Fibroblast of peridontal ligament (primary cell): ENCODE measurements at regions not wholly inside any gene's neighbourhood (a gene's known extent, or its start where the extent isn't known, plus 50 kb on each side); places are given as distances from the start of the nearest gene placed in this dataset.
A peak's percentile ranks its signal among the peaks of the same experiment; 100 is the strongest.
"Not testable (repeated sequence)": the region's sequence is repeated elsewhere in the genome, so short reads cannot be mapped to it uniquely, and the experiment has no call there.

Source experiments
- DNase-seq: peaks from one replicate; pipeline ENCODE4 v3.0.0-alpha.2; 2010; ENCODE audit errors: extremely low read depth

DNA sequence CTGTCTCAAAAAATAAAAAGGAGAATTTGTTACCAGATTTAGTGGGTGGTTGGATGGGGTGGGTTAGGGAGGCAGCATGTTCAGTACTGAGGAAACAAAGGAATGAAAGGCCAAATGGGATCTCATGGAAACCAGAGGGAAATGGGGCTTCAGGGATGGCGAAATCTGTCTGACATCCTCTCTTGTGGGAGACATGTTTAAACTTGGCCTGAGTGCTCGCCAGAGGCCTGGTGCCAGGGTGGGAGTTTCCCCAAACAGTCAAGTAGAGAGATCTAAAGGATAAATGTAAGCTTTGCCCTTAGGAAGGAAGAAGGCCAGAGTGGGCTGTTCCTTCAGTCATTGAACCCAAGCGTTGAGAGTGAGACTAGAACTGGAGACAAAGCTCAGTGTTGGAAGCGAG, 61.9 kb upstream of the AKIRIN2 start:
- DNase-seq, result peak; percentile 44

DNA sequence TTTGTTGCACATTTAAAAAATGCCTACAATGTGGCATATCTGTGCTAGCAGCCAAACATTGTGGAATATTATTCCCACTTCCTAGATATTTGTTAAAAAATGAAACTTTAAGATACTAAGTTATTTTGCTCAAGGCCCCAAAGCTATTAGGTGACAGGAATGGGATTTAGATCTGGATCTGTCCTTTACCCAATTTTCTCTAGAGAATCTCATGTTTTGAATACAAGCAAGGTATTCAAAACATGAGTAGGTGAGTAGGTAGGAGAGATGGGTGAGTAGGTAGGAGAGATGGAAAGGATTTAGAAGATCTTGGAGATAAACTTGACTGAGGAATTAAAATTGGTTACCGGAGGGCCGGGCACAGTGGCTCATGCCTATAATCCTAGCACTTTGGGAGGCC, 61.2 kb upstream of the AKIRIN2 start:
- DNase-seq, result no peak

DNA sequence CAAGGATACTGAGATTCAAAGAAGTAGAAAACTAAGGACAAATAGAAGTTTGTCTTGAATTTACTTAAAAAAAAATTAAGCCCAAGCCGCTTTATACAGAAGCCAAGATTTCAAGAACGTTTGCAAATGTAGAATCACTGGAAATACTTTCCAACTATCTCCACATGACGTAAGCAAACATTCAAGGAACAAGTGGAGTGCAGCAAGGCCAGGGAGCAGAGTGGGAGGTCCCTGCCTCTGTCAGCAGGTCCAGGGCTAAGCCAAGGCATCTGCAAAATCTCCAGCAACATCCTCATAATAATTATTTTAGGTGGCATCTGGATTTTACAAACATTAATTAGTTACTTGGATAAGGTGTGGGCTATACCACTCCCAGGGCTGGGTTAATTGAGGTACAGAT, 60.1 kb upstream of the AKIRIN2 start:
- no peak for DNase-seq

DNA sequence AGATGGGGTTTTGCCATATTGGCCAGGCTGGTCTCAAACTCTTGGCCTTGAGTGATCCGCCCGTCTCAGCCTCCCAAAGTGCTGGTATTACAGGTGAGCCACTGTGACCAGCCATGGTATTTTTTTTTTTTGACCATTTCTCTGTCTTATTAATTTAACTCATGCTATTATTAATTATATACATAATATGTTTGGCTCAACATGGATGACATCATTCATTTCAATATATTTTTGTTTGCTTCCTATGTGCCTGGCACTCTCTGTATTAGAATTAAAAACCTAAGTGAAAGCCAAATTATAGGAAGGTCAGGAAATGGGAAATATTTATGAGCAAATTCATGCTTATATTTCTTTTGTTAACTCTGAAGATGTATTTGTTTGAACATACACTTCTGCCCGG, 55.8 kb upstream of the AKIRIN2 start:
- no peak for DNase-seq

DNA sequence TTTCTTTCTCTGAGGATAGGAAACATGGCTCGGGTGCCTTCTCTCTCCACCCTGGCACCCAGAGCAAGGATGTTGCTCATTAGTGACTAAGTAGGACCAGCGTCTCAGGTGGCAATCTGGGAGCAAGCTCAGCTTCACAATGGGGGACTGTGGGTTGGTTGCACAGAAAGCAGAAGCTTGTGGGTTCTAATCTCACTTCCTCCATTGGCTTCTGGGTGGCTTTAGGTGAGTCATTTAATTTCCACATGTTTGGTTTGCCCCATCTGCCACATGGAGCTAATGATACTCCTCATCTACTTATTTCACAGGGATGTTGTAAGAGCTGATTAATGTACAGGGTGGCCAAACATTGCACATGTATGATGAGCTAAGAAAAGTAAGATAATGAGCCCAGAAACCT, 54.8 kb upstream of the AKIRIN2 start:
- DNase-seq, result peak; percentile 82

DNA sequence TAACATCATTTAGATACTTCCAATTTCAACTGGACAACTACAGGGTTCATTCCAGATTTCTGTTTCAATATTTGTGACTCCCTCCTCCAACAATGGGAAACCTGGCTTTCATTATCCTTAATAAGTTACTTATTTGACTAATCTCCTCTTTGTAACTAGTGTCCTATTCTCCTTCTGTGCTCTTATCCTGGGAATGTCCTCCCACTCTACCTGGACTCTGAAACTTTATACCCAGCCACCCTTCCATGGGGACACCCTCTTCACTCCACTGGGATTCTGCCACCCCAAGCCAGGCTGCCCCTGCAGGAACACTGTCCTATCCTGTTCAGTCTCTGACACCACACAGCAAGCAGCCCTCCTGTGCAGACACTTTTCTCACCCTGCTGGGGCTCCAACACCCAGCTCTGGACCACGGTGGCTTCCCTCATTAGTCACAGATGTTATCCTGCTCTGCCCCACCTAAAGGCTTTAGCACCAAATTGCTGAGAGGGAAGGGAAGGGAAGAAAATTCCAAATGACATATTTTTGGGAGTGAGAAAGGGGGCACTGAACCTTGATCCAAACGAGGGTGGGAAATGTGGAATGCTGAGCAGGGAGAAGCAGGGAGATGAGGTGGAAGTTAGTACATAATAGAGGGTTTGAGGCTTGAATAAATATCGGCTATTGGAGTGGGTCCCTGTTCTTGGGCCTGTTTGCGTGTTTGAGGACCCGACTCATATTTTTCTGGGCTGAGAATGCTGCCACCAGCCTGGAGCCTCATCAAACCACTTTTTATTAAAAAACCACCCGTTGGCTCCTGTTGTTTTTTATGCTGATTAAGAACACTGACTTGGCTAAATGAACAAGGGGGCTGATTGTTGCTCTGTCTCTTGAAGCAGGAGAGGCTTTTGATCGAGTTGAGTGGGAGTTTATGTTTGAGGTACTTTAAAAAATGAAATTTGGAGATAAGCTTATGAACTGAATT, 54.0 kb upstream of the AKIRIN2 start:
- peak; percentile 63 for DNase-seq

DNA sequence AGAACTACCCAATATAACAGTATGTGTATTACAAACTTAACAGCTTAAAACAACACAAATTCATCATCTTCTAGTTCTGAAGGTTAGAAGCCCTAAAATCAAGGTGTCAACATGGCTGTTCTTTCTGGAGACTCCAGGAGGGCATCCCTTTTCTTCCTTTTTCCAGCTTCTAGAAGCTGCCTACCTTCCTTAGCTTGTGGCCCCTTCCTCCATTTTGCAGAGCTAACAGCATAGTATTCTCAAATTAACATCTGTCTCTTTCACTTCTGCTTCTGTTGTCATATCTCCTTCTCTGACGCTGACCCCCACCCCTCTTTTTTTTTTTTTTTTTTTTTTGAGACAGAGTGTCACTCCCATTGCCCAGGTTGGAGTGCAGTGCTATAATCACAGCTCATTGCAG, 52.8 kb upstream of the AKIRIN2 start:
- no peak for DNase-seq

DNA sequence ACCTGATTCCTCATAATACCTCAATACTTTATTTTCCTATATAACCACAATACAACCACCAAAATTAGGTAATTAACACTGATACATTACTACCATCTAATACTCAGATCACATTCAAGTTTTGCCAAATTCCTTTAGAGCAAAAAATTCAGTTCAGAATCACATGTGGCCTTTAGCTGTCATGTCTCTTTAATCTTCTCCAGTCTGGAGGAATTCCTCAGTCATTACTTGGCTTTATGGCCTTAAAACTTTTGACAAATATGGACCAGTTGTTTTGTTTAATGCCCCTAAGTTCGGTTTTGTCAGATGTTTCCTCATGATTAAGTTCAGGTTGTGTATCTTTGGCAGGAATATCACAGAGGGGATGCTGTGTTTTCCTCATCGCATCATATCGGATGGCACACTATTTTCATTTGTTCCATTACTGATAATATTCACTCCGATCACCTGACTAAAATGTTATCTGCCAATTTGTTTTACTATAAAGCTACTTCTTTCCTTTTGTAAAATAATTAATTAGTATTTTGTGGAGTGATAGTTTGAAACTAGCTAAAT, 51.2 kb upstream of the AKIRIN2 start:
- DNase-seq, result peak; percentile 9

DNA sequence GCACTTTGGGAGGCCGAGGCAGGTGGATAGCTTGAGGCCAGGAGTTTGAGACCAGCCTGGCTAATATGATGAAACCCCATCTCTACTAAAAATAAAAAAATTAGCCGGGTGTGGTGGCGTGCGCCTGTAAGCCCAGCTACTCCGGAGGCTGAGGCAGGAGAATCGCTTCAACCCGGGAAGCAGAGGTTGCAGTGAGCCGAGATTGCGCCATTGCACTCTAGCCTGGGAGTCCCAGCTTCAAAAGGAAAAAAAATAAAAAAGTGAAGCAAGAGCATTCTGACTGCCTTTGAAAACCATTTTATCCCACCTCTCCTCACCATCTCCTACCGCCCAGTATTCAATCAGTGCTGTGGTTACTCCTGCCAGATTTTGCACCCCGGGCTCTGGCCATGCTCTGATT, 50.5 kb upstream of the AKIRIN2 start:
- not testable (repeated sequence) for DNase-seq
